H1 (cell line): ENCODE measurements at regions not wholly inside any gene's neighbourhood (a gene's known extent, or its start where the extent isn't known, plus 50 kb on each side); places are given as distances from the start of the nearest gene placed in this dataset.

ENCODE experiments used
- CTCF ChIA-PET: fragments of 300-600 bp; sonication (Branson Sonifier 250); formaldehyde crosslinking; loops from one replicate; lab custom pipeline; 2021; ENCODE audit not compliant: partially characterized antibody; lab: Charles Lee
- POLR2A ChIA-PET: fragments of 300-600 bp; sonication (Branson Sonifier 250); formaldehyde crosslinking; loops from one replicate; lab custom pipeline; 2021; ENCODE audit warnings: inconsistent platforms; ENCODE audit not compliant: partially characterized antibody; lab: Charles Lee
- DNase-seq, 2 experiments: peaks; one replicate each; pipeline versions ENCODE4 v3.0.0 to v3.0.0-alpha.2; 2010 to 2022; ENCODE audit warnings: low spot score in 2 of 2, low read depth in 1 of 2, mixed read lengths in 1 of 2
- FAIRE-seq: peaks from 2 replicates; lab custom pipeline; 2011; peaks lifted over from hg19 to GRCh38; lab: Jason Lieb, UNC
- H2AFZ ChIP-seq: 2 replicates; pipeline ENCODE4 v1.8.1; 2012; ENCODE audit warnings: low read length, inconsistent platforms
- H2AK5ac ChIP-seq: 2 replicates; pipeline ENCODE4 v1.6.1; 2013; ENCODE audit warnings: low read depth, low read length
- H2BK120ac ChIP-seq: replicated peaks from 2 replicates; pipeline ENCODE3; 2013; ENCODE audit warnings: low read depth, low read length, inconsistent platforms
- H2BK12ac ChIP-seq: 2 replicates; pipeline ENCODE4 v1.6.1; 2013; ENCODE audit warnings: low read depth, low read length
- H2BK15ac ChIP-seq: 2 replicates; pipeline ENCODE4 v1.6.1; 2013; ENCODE audit warnings: low read length
- H2BK20ac ChIP-seq: 2 replicates; pipeline ENCODE4 v1.6.1; 2013; ENCODE audit warnings: low read length
- H2BK5ac ChIP-seq: 2 replicates; pipeline ENCODE4 v1.6.1; 2013; ENCODE audit warnings: low read depth, low read length
- H3K14ac ChIP-seq: 2 replicates; pipeline ENCODE4 v1.6.1; 2013; ENCODE audit warnings: inconsistent platforms; ENCODE audit not compliant: insufficient read length
- H3K18ac ChIP-seq: 2 replicates; pipeline ENCODE4 v1.6.1; 2013; ENCODE audit warnings: low read length; ENCODE audit errors: extremely low read depth
- H3K23ac ChIP-seq: 2 replicates; pipeline ENCODE4 v1.6.1; 2013; ENCODE audit warnings: inconsistent platforms; ENCODE audit not compliant: insufficient read length
- H3K23me2 ChIP-seq: 2 replicates; pipeline ENCODE4 v1.6.1; 2013; ENCODE audit warnings: low read depth, low read length
- H3K27ac ChIP-seq: 2 replicates; pipeline ENCODE4 v1.6.1; 2011; ENCODE audit warnings: low read depth, low read length, inconsistent platforms
- H3K27me3 ChIP-seq, 4 experiments: replicated peaks in 1 of 4; 1 replicate in 1 of 4; 2 replicates in 3 of 4; pipeline versions ENCODE4 v1.6.1 to v1.8.1; 2011 to 2013; ENCODE audit warnings: low read length in 3 of 4, mild to moderate bottlenecking in 3 of 4, inconsistent platforms in 2 of 4, mixed read lengths in 2 of 4, moderate library complexity in 1 of 4; ENCODE audit not compliant: control insufficient read depth in 3 of 4, insufficient read depth in 3 of 4; ENCODE audit errors: extremely low read depth in 1 of 4
- H3K36me3 ChIP-seq, 4 experiments: 2 replicates each; pipeline versions ENCODE4 v1.6.1 to v1.8.1; 2011 to 2013; ENCODE audit warnings: mild to moderate bottlenecking in 4 of 4, low read length in 3 of 4, moderate library complexity in 2 of 4, control low read depth in 1 of 4, inconsistent platforms in 1 of 4; ENCODE audit not compliant: insufficient read depth in 4 of 4, control insufficient read depth in 2 of 4
- H3K4ac ChIP-seq: replicated peaks from 2 replicates; pipeline ENCODE3; 2013; ENCODE audit warnings: low read length, low read depth, mixed read lengths, inconsistent platforms; ENCODE audit not compliant: insufficient read length
- H3K4me1 ChIP-seq, 4 experiments: replicated peaks in 1 of 4; 1 replicate in 1 of 4; 2 replicates in 3 of 4; pipeline versions ENCODE4 v1.6.1 to v1.8.1; 2011 to 2013; ENCODE audit warnings: low read length in 3 of 4, inconsistent platforms in 2 of 4, mixed read lengths in 1 of 4; ENCODE audit not compliant: insufficient read depth in 4 of 4, control insufficient read depth in 3 of 4
- H3K4me2 ChIP-seq, 2 experiments: 2 replicates each; pipeline versions ENCODE4 v1.6.1 to v1.8.1; 2011 to 2013; ENCODE audit warnings: low read depth in 2 of 2, low read length in 2 of 2, control low read depth in 1 of 2, inconsistent platforms in 1 of 2, mild to moderate bottlenecking in 1 of 2; ENCODE audit not compliant: insufficient read depth in 1 of 2
- H3K4me3 ChIP-seq, 4 experiments: fragments of 200-600, 300-600 bp in 1 of 4; sonication (generic), shearing (Covaris generic), sonication (Bioruptor Twin) in 1 of 4; 2 replicates each; pipeline versions ENCODE4 v1.5.1 to v1.8.1; 2011 to 2016; ENCODE audit warnings: low read length in 4 of 4, low read depth in 3 of 4, control low read depth in 2 of 4, inconsistent platforms in 2 of 4, mild to moderate bottlenecking in 2 of 4, mixed read lengths in 1 of 4, moderate library complexity in 1 of 4; ENCODE audit not compliant: insufficient read depth in 2 of 4; ENCODE audit errors: extremely low read depth in 1 of 4
- H3K56ac ChIP-seq: replicated peaks from 2 replicates; pipeline ENCODE3; 2013; ENCODE audit warnings: low read depth, mild to moderate bottlenecking, mixed read lengths, low read length, inconsistent platforms; ENCODE audit not compliant: insufficient read length
- H3K79me1 ChIP-seq: 2 replicates; pipeline ENCODE4 v1.6.1; 2013; ENCODE audit warnings: low read depth, low read length, control low read depth
- H3K79me2 ChIP-seq, 2 experiments: 2 replicates each; pipeline versions ENCODE4 v1.6.1 to v1.8.1; 2012 to 2013; ENCODE audit warnings: low read length in 2 of 2, mild to moderate bottlenecking in 2 of 2, inconsistent platforms in 1 of 2; ENCODE audit not compliant: insufficient read depth in 2 of 2, control insufficient read depth in 1 of 2
- H3K9ac ChIP-seq, 4 experiments: replicated peaks in 1 of 4; 1 replicate in 1 of 4; 2 replicates in 3 of 4; pipeline versions ENCODE4 v1.6.1 to v1.8.1; 2011 to 2013; ENCODE audit warnings: low read depth in 3 of 4, low read length in 3 of 4, control low read depth in 2 of 4, mild to moderate bottlenecking in 2 of 4, moderate library complexity in 2 of 4, inconsistent platforms in 1 of 4; ENCODE audit errors: extremely low read depth in 1 of 4
- H3K9me3 ChIP-seq, 2 experiments: 2 replicates each; pipeline versions ENCODE4 v1.6.1 to v1.8.1; 2012 to 2013; ENCODE audit warnings: mild to moderate bottlenecking in 2 of 2, moderate library complexity in 2 of 2, control low read depth in 1 of 2, inconsistent platforms in 1 of 2, low read depth in 1 of 2, low read length in 1 of 2, mixed read lengths in 1 of 2; ENCODE audit not compliant: insufficient read depth in 2 of 2
- H4K20me1 ChIP-seq, 2 experiments: replicated peaks in 1 of 2; 2 replicates each; pipeline versions ENCODE3 to v1.8.1; 2011 to 2013; ENCODE audit warnings: inconsistent platforms in 2 of 2, low read length in 2 of 2, mild to moderate bottlenecking in 1 of 2; ENCODE audit not compliant: insufficient read depth in 2 of 2, control insufficient read depth in 1 of 2
- H4K5ac ChIP-seq: 2 replicates; pipeline ENCODE4 v1.6.1; 2013; ENCODE audit warnings: low read length, low read depth, mixed read lengths, inconsistent platforms; ENCODE audit not compliant: insufficient read length
- H4K8ac ChIP-seq: 2 replicates; pipeline ENCODE4 v1.8.0; 2013; ENCODE audit warnings: mild to moderate bottlenecking, moderate library complexity, low read length, inconsistent platforms; ENCODE audit not compliant: insufficient read depth; ENCODE audit errors: extremely low read depth
- H4K91ac ChIP-seq: replicated peaks from 2 replicates; pipeline ENCODE3; 2013; ENCODE audit warnings: low read length, mixed read lengths, inconsistent platforms; ENCODE audit not compliant: insufficient read length
- ATF3 ChIP-seq: IDR thresholded peaks from 2 replicates; pipeline ENCODE4 v1.6.1; 2011; ENCODE audit warnings: low read depth, mild to moderate bottlenecking, low read length; ENCODE audit not compliant: insufficient read depth
- CBX5 ChIP-seq: fragments of 300-800, 300-1000 bp; sonication (generic); IDR thresholded peaks from 2 replicates; pipeline ENCODE4 v1.7.1; 2016; ENCODE audit warnings: antibody characterized with exemption, low read length, low read depth
- CEBPB ChIP-seq: IDR thresholded peaks from 2 replicates; pipeline ENCODE4 v1.6.1; 2012; ENCODE audit warnings: low read depth, low read length
- EZH2 ChIP-seq: fragments of 200-600 bp; sonication (generic); IDR thresholded peaks from 2 replicates; pipeline ENCODE4 v1.7.1; 2012; ENCODE audit warnings: low read depth, mild to moderate bottlenecking, moderate library complexity, low read length, inconsistent platforms; ENCODE audit not compliant: severe bottlenecking
- GTF2F1 ChIP-seq: IDR thresholded peaks from 2 replicates; pipeline ENCODE4 v1.6.1; 2012; ENCODE audit warnings: low read depth, low read length, improper control_type of control experiment, borderline replicate concordance
- HDAC6 ChIP-seq: IDR thresholded peaks from one replicate; pipeline ENCODE4 v1.7.1; 2012; ENCODE audit warnings: low read depth, mild to moderate bottlenecking, inconsistent platforms, low read length, moderate library complexity
- JUN ChIP-seq: IDR thresholded peaks from 2 replicates; pipeline ENCODE4 v1.6.1; 2011; ENCODE audit warnings: low read depth, mild to moderate bottlenecking, improper control_type of control experiment, low read length
- RXRA ChIP-seq: IDR thresholded peaks from 2 replicates; pipeline ENCODE4 v1.6.1; 2011; ENCODE audit warnings: low read depth, mild to moderate bottlenecking, low read length, moderate library complexity; ENCODE audit not compliant: insufficient read depth
- SAP30 ChIP-seq: fragments of 300-600 bp; sonication (generic); IDR thresholded peaks from 2 replicates; pipeline ENCODE4 v1.7.1; 2012; ENCODE audit warnings: low read length, moderate library complexity, mild to moderate bottlenecking, inconsistent platforms; ENCODE audit not compliant: insufficient read depth, insufficient replicate concordance
- TBP ChIP-seq: IDR thresholded peaks from 2 replicates; pipeline ENCODE4 v1.6.1; 2011; ENCODE audit warnings: low read depth, low read length, improper control_type of control experiment
- TEAD4 ChIP-seq: IDR thresholded peaks from 2 replicates; pipeline ENCODE4 v1.6.1; 2012; ENCODE audit warnings: low read depth, low read length, inconsistent platforms, mixed read lengths
- YY1 ChIP-seq: IDR thresholded peaks from 2 replicates; pipeline ENCODE4 v1.6.1; 2011; ENCODE audit warnings: low read depth, mild to moderate bottlenecking, low read length
- WGBS, 2 experiments: shearing (Covaris generic) in 1 of 2; methylation state at CpG; one replicate each; pipeline versions ENCODE4 v1.1.6 to v1.1.7; 2013 to 2015; ENCODE audit warnings: low lambda C conversion rate in 2 of 2, mixed read lengths in 2 of 2, inconsistent platforms in 1 of 2, low coverage in 1 of 2, missing lambda C conversion rate in 1 of 2; ENCODE audit not compliant: insufficient replicate concordance in 2 of 2, insufficient coverage in 1 of 2, insufficient read length in 1 of 2; ENCODE audit errors: extremely low coverage in 1 of 2, missing lambda C conversion rate in 1 of 2; 5-methylcytosine and 5-hydroxymethylcytosine counted together

GRCh38 chrX:33721927-33722326 lies 410.2 kb downstream of the FAM47A start:
- H4K5ac ChIP-seq, result no peak overlapping the region
- H3K27ac ChIP-seq, result no peak overlapping the region
- no peaks in the 10 kb centered on the region for H3K4me1 ChIP-seq
- peaks cover 1 to 3% (median 2%) of the 10 kb centered on the region in 4 experiments; a peak in 4 of 7 replicates for H3K27me3 ChIP-seq
- TF ChIP-seq ATF3, result no peak
- TF ChIP-seq SAP30, result no peak
- no peak for TF ChIP-seq EZH2
- no peak for TF ChIP-seq TEAD4
- TF ChIP-seq YY1, result no peak
- TF ChIP-seq HDAC6, result no peak
- TF ChIP-seq CBX5, result no peak
- TF ChIP-seq CEBPB, result no peak
- no peak for TF ChIP-seq JUN
- no peak for TF ChIP-seq GTF2F1
- no peak for TF ChIP-seq TBP
- TF ChIP-seq RXRA, result no peak
- no peaks in the 10 kb centered on the region for H3K9me3 ChIP-seq
- no peak overlapping the region for H3K14ac ChIP-seq
- H3K4me3 ChIP-seq, result no peak overlapping the region
- H3K4ac ChIP-seq, result no peak overlapping the region
- FAIRE-seq (no peak), DNase-seq (no peak)
- no peak overlapping the region for H2BK5ac ChIP-seq
- no peaks in the 10 kb centered on the region for H3K36me3 ChIP-seq
- H4K20me1 ChIP-seq, result no peaks in the 10 kb centered on the region
- ChIA-PET CTCF (interaction anchor here (1.1 to 1.2 kb wide), 2 partner anchors 19 to 288 kb away, joined by 3 read pairs; no protein-coding TSS in a partner anchor), POLR2A (no interaction called here)
- H2BK12ac ChIP-seq, result no peak overlapping the region
- WGBS, 2 experiments, result 100% methylated on average over 1 of the region's 1 CpG; no CpG with 5 or more reads in 1 of the 2 experiments
- H4K8ac ChIP-seq, result no peak overlapping the region
- H2BK20ac ChIP-seq, result no peak overlapping the region
- no peaks in the 10 kb centered on the region for H3K79me1 ChIP-seq
- H2BK120ac ChIP-seq, result no peak overlapping the region
- no peak overlapping the region for H3K56ac ChIP-seq
- H4K91ac ChIP-seq, result no peak overlapping the region
- H2BK15ac ChIP-seq, result no peak overlapping the region
- H3K18ac ChIP-seq, result no peak overlapping the region
- no peak overlapping the region for H3K23ac ChIP-seq
- peaks cover 4% of the 10 kb centered on the region; the same call in 1 of the 2 replicates for H3K23me2 ChIP-seq
- no peak overlapping the region for H3K4me2 ChIP-seq
- H3K9ac ChIP-seq, result no peak overlapping the region
- H2AK5ac ChIP-seq, result no peak overlapping the region
- no peak overlapping the region for H2AFZ ChIP-seq
- no peaks in the 10 kb centered on the region for H3K79me2 ChIP-seq
